ENCODE measurements at regions not wholly inside any gene's neighbourhood (a gene's known extent, or its start where the extent isn't known, plus 50 kb on each side); places are given as distances from the start of the nearest gene placed in this dataset.

GRCh38 chr1:81369833-81370232 is 430.9 kb upstream of the ADGRL2 start:
- TF ChIP-seq CREB1 (IDR thresholded peaks at IDR 0.05; ENCODE audit: low read depth) (no peak), FOXM1 (IDR thresholded peaks at IDR 0.05; ENCODE audit: borderline replicate concordance, low read depth) (no peak), ZBTB7A (IDR thresholded peaks at IDR 0.05; ENCODE audit: low read depth) (no peak), TEAD4 (IDR thresholded peaks at IDR 0.05) (no peak), YY1 (IDR thresholded peaks at IDR 0.05; ENCODE audit: low read depth) (no peak)
- TF ChIP-seq, protein P1, sequence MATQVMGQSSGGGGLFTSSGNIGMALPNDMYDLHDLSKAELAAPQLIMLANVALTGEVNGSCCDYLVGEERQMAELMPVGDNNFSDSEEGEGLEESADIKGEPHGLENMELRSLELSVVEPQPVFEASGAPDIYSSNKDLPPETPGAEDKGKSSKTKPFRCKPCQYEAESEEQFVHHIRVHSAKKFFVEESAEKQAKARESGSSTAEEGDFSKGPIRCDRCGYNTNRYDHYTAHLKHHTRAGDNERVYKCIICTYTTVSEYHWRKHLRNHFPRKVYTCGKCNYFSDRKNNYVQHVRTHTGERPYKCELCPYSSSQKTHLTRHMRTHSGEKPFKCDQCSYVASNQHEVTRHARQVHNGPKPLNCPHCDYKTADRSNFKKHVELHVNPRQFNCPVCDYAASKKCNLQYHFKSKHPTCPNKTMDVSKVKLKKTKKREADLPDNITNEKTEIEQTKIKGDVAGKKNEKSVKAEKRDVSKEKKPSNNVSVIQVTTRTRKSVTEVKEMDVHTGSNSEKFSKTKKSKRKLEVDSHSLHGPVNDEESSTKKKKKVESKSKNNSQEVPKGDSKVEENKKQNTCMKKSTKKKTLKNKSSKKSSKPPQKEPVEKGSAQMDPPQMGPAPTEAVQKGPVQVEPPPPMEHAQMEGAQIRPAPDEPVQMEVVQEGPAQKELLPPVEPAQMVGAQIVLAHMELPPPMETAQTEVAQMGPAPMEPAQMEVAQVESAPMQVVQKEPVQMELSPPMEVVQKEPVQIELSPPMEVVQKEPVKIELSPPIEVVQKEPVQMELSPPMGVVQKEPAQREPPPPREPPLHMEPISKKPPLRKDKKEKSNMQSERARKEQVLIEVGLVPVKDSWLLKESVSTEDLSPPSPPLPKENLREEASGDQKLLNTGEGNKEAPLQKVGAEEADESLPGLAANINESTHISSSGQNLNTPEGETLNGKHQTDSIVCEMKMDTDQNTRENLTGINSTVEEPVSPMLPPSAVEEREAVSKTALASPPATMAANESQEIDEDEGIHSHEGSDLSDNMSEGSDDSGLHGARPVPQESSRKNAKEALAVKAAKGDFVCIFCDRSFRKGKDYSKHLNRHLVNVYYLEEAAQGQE (IDR thresholded peaks at IDR 0.05; ENCODE audit: low read depth): no peak

DNA sequence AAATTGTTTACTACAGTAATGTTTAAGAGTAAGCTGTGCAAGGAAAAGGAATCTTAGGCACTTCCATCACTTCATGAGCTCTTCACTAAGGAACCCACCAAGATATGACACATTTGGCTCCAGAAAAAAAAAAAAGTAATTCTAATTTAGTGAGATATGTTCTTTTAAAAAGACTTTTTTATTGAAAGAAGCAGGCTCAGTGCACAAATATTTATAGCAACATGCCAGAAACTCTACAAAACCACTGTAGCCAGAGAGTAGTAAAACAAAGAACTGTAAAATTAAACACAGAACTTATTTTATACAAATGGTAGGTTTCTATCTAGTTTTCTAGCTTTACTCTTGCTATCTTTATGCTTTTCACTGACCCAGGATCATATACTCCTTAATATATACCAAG is 434.6 kb upstream of the ADGRL2 start:
- TF ChIP-seq YY1 (IDR thresholded peaks at IDR 0.05; ENCODE audit: low read depth) (no peak), ZBTB7A (IDR thresholded peaks at IDR 0.05; ENCODE audit: low read depth) (no peak), EP300 (IDR thresholded peaks at IDR 0.05; ENCODE audit: borderline replicate concordance) (no peak), FOXM1 (IDR thresholded peaks at IDR 0.05; ENCODE audit: borderline replicate concordance, low read depth) (no peak), TAF1 (IDR thresholded peaks at IDR 0.05; ENCODE audit: low read depth) (no peak), USF1 (IDR thresholded peaks at IDR 0.05) (no peak), MAX (IDR thresholded peaks at IDR 0.05) (no peak), EGR1 (IDR thresholded peaks at IDR 0.05) (no peak), TEAD4 (IDR thresholded peaks at IDR 0.05) (no peak), RAD21 (IDR thresholded peaks at IDR 0.05; ENCODE audit: low read depth) (no peak)
- TF ChIP-seq, protein P1 (IDR thresholded peaks at IDR 0.05; ENCODE audit: low read depth): no peak

- no peak for TF ChIP-seq CREB1 (IDR thresholded peaks at IDR 0.05; ENCODE audit: low read depth)
- no peak for TF ChIP-seq RAD21 (IDR thresholded peaks at IDR 0.05; ENCODE audit: low read depth)
- no peak for TF ChIP-seq USF1 (IDR thresholded peaks at IDR 0.05)
- no peak for TF ChIP-seq EP300 (IDR thresholded peaks at IDR 0.05; ENCODE audit: borderline replicate concordance)
- no peak for TF ChIP-seq TCF12 (IDR thresholded peaks at IDR 0.05; ENCODE audit: low read depth)
- TF ChIP-seq TEAD4 (IDR thresholded peaks at IDR 0.05): no peak
- no peak for TF ChIP-seq CEBPB (IDR thresholded peaks at IDR 0.05)
- no peak for TF ChIP-seq EGR1 (IDR thresholded peaks at IDR 0.05)
- TF ChIP-seq NFIC (IDR thresholded peaks at IDR 0.05): no peak
- no peak for TF ChIP-seq MAX (IDR thresholded peaks at IDR 0.05)
- no peak for TF ChIP-seq FOXM1 (IDR thresholded peaks at IDR 0.05; ENCODE audit: borderline replicate concordance, low read depth)
- no peak for TF ChIP-seq TAF1 (IDR thresholded peaks at IDR 0.05; ENCODE audit: low read depth)
- TF ChIP-seq YY1 (IDR thresholded peaks at IDR 0.05; ENCODE audit: low read depth): no peak
Measured at GRCh38 chr1:81364088-81364487, 436.6 kb upstream of the ADGRL2 start.

DNA sequence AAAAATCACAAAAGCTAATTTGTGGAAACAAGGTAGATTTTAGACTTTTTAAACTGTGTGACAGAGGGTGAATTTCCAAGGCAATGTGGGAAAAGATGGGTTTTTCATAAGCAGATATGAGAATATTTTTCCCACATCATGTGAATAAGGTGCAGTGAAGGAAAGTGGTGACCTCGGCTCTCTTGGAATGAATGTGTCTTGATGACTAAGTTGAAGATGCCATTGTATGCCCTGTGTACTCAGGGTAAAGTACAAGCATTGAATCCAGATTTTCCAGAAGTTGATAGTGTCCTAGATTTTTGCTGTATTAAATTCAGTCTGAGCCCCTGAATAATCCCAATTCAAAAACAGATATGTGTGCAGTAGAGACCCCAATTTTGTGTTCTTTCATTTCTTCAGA is 442.6 kb upstream of the ADGRL2 start:
- TF ChIP-seq USF1 (IDR thresholded peaks at IDR 0.05): no peak
- TF ChIP-seq TAF1 (IDR thresholded peaks at IDR 0.05; ENCODE audit: low read depth): no peak
- TF ChIP-seq CEBPB (IDR thresholded peaks at IDR 0.05): no peak
- TF ChIP-seq FOXM1 (IDR thresholded peaks at IDR 0.05; ENCODE audit: borderline replicate concordance, low read depth): no peak
- no peak for TF ChIP-seq MAX (IDR thresholded peaks at IDR 0.05)
- TF ChIP-seq YY1 (IDR thresholded peaks at IDR 0.05; ENCODE audit: low read depth): no peak
- TF ChIP-seq EGR1 (IDR thresholded peaks at IDR 0.05): no peak
- TF ChIP-seq CREB1 (IDR thresholded peaks at IDR 0.05; ENCODE audit: low read depth): no peak
- TF ChIP-seq TEAD4 (IDR thresholded peaks at IDR 0.05): no peak
- TF ChIP-seq ZBTB7A (IDR thresholded peaks at IDR 0.05; ENCODE audit: low read depth): no peak

DNA sequence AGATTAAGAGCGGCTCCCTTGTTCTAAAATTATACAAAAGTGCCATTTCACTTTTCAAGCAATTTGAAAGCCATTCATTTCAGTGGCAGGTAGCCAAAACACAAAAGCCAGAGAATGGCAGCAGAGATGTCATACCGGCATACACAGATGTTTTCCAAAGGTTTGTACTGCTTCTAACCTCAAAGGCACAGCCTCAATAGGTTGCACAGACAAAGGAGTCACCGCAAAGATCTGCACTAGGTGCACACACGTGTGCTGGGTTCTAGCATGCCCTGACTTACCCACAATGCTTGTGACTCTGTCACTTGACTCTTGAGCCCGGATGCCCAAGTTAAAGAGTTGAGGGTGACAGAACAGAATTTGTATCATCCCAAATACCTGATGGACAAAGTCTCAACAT is 448.9 kb upstream of the ADGRL2 start:
- TF ChIP-seq CREB1 (IDR thresholded peaks at IDR 0.05; ENCODE audit: low read depth) (no peak), USF1 (IDR thresholded peaks at IDR 0.05) (no peak), NFIC (IDR thresholded peaks at IDR 0.05) (no peak), RAD21 (IDR thresholded peaks at IDR 0.05; ENCODE audit: low read depth) (no peak), YY1 (IDR thresholded peaks at IDR 0.05; ENCODE audit: low read depth) (no peak), TCF12 (IDR thresholded peaks at IDR 0.05; ENCODE audit: low read depth) (no peak), FOXM1 (IDR thresholded peaks at IDR 0.05; ENCODE audit: borderline replicate concordance, low read depth) (no peak), CEBPB (IDR thresholded peaks at IDR 0.05) (no peak), EP300 (IDR thresholded peaks at IDR 0.05; ENCODE audit: borderline replicate concordance) (no peak), EGR1 (IDR thresholded peaks at IDR 0.05) (no peak), ZBTB7A (IDR thresholded peaks at IDR 0.05; ENCODE audit: low read depth) (no peak), TEAD4 (IDR thresholded peaks at IDR 0.05) (no peak), TAF1 (IDR thresholded peaks at IDR 0.05; ENCODE audit: low read depth) (no peak), MAX (IDR thresholded peaks at IDR 0.05) (no peak)
- TF ChIP-seq, protein P1 (IDR thresholded peaks at IDR 0.05; ENCODE audit: low read depth): no peak
